NT2/D1 (cell line): ENCODE measurements at regions not wholly inside any gene's neighbourhood (a gene's known extent, or its start where the extent isn't known, plus 50 kb on each side); places are given as distances from the start of the nearest gene placed in this dataset.

Experiments
- DNase-seq: peaks from one replicate; pipeline ENCODE4 v3.0.0-alpha.2; 2011; ENCODE audit warnings: low read depth, low spot score
- H3K27me3 ChIP-seq: 2 replicates; pipeline ENCODE4 v1.6.0; 2011; ENCODE audit warnings: mild to moderate bottlenecking; ENCODE audit not compliant: insufficient read length, insufficient read depth
- H3K36me3 ChIP-seq: 2 replicates; pipeline ENCODE4 v1.6.1; 2011; ENCODE audit warnings: mild to moderate bottlenecking, low read length, mixed read lengths; ENCODE audit not compliant: insufficient read depth, insufficient read length
- H3K4me1 ChIP-seq: 2 replicates; pipeline ENCODE4 v1.5.1; 2011; ENCODE audit not compliant: insufficient read depth, insufficient read length
- H3K4me3 ChIP-seq: 2 replicates; pipeline ENCODE4 v1.5.1; 2011; ENCODE audit warnings: low read depth; ENCODE audit not compliant: insufficient read length
- H3K9ac ChIP-seq: 2 replicates; pipeline ENCODE4 v1.6.0; 2011; ENCODE audit warnings: low read depth; ENCODE audit not compliant: insufficient read length
- H3K9me3 ChIP-seq: 2 replicates; pipeline ENCODE4 v1.5.1; 2011; ENCODE audit warnings: mild to moderate bottlenecking, low read length; ENCODE audit not compliant: insufficient read depth
- SUZ12 ChIP-seq: IDR thresholded peaks from 2 replicates; pipeline ENCODE4 v1.6.1; 2011; ENCODE audit not compliant: insufficient read length, insufficient read depth; ENCODE audit errors: extremely low read depth
- YY1 ChIP-seq: IDR thresholded peaks from 2 replicates; pipeline ENCODE4 v1.6.1; 2011; ENCODE audit not compliant: insufficient read length, insufficient read depth
- ZNF274 ChIP-seq: IDR thresholded peaks from 2 replicates; pipeline ENCODE4 v1.6.1; 2011; ENCODE audit warnings: mild to moderate bottlenecking, low read depth, low read length

DNA sequence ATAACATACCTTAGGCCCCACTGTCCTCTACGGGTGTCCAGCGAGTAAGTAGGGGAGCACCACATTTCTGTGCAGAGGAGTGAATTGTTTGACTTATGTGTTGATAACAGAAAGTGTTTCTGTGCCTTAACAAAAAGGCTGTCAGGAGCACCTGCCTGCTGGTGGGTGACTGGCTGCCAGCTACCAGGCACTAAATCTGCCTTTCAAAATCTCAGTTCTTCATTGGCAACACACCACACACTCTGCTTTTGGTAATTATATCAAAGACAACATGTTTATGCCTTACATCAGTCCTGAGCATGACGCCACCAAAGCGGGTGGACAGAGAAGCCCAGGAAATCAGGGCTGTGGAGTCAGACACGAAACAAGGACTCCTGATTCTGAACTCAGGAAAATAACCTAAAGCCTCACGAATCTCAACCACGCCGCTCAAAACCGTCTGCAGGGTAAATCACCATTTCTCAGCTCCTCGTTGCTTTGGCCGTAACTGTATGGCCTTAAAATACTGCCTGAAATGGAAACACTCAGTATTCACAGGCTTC, 105.2 kb upstream of the SOX1 start:
- no peaks in the 10 kb centered on the region for H3K4me1 ChIP-seq

DNA sequence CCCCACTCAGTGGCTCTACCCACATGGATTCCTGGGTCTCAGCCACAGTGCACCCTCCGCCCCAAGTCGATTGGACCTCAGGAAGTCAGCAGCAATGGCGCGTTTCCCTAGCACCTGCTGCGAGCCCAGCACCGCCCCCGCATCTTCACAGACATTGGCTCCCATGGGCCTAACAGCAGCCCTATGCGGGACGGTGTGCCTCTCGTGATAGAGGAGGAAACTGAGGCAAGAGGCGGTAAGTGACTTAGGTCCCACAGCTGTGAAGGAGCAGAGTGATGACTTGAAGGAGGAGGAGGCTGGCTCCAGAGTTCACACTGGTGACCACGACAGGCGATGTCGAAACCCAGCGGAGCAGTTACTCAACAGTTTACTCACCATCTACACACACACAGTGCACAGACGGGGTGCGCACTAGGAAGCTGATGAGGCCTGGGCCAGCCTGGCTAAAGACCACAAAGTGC, 104.5 kb upstream of the SOX1 start:
- no peak for TF ChIP-seq YY1
- no peak for TF ChIP-seq ZNF274
- no peak for TF ChIP-seq SUZ12
- no peaks in the 10 kb centered on the region for H3K27me3 ChIP-seq
- no peak for DNase-seq

More for the DNA sequence above, 105.2 kb upstream of the SOX1 start:
- TF ChIP-seq SUZ12: no peak
- no peaks in the 10 kb centered on the region for H3K27me3 ChIP-seq
- H3K9me3 ChIP-seq: no peaks in the 10 kb centered on the region
- H3K4me3 ChIP-seq: no peak overlapping the region
- H3K36me3 ChIP-seq: no peaks in the 10 kb centered on the region
- H3K9ac ChIP-seq: no peak overlapping the region
- DNase-seq: no peak

DNA sequence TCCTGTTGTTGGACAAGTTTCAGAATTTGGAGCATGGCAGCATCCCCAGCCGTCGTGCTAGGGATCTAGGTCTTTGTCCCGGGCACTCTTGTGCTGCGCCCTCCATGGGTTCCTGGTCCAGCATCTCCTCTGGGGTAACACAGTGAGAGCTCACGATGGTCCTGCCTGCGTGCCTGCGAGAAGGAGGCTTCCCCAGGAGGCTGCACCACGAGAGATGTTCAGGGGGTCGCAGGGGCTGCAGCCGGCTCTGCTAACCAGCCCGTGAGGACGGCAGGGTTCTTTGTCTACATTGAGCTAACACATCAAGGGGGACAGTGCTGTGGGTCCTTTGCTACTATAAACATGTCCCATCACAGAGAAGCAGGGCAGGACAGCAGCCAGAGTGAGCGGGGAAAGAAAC, 103.9 kb upstream of the SOX1 start:
- no peaks in the 10 kb centered on the region for H3K27me3 ChIP-seq
- no peak for TF ChIP-seq SUZ12
- no peak for TF ChIP-seq YY1
- no peak for TF ChIP-seq ZNF274
- DNase-seq: no peak
- H3K4me1 ChIP-seq: no peaks in the 10 kb centered on the region
- no peak overlapping the region for H3K4me3 ChIP-seq
- no peak overlapping the region for H3K9ac ChIP-seq
- H3K9me3 ChIP-seq: no peaks in the 10 kb centered on the region
- no peaks in the 10 kb centered on the region for H3K36me3 ChIP-seq

More for the DNA sequence above, 104.5 kb upstream of the SOX1 start:
- Histone ChIP-seq H3K9ac (no peak overlapping the region), H3K4me1 (no peaks in the 10 kb centered on the region), H3K4me3 (no peak overlapping the region), H3K9me3 (no peaks in the 10 kb centered on the region), H3K36me3 (no peaks in the 10 kb centered on the region)

DNA sequence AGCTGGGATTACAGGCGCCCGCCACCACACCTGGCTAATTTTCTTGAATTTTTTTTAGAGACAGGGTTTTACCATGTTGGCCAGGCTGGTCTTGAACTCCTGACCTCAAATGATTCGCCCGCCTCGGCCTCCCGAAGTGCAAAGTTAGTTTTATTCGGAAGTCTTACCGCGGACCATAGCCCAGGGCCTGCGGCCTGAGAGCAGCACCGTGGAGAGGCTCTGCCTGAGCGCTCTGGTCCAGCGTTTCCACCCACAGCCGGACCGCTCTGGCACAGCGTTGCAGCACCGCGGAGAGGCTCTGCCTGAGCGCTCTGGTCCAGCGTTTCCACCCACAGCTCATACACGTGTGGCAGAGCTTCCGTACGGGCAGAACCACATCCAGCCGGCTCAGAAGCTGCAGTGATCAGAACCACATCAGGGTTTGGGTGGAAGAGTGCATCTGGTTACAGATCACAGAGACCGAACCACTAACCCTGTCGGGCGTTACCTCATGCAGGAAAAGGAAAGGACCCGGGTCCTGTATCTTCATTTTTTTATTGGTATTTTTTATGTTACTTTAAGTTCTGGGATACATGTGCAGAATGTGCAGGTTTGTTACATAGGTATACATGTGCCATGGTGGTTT, 102.4 kb upstream of the SOX1 start:
- Histone ChIP-seq H3K27me3 (no peaks in the 10 kb centered on the region), H3K9ac (no peak overlapping the region), H3K4me3 (no peak overlapping the region), H3K4me1 (no peaks in the 10 kb centered on the region), H3K9me3 (no peaks in the 10 kb centered on the region), H3K36me3 (no peaks in the 10 kb centered on the region)
- no peak for DNase-seq
- no peak for TF ChIP-seq SUZ12
- no peak for TF ChIP-seq YY1
- no peak for TF ChIP-seq ZNF274

DNA sequence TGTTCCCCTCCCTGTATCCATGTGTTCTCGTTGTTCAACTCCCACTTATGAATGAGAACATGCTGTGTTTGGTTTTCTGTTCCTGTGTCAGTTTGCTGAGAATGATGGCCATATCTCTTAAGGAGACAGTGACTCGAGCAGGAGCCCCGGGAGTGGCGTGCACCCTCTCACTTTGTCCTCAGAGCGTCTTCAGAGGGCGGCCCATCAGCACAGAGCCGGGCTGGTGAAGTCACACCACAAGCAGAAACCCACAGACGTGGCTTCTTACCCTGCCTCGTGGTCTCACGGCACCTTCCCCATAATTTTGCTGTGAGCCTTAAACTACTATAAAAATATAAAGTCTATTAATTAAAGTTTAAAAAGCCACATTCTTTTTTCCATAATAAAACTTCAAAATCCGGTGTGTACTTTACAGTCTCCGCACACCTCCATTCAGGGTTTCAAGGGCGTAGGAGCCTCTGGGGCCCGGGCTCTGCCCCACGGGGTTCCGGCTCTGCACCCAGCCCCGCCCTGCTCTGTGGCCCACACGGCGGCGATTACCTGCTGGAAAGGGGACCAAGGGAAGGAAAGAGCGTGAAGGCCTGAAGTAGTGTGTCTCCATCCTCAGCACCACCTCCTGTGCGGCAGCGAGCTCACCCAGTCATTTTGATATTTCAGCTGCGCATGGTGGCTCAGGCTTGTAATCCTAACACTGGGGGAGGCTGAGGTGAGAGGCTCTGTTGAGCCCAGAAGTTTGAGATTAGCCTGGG, 101.3 kb upstream of the SOX1 start:
- TF ChIP-seq ZNF274 (no peak), SUZ12 (no peak), YY1 (no peak)
- H3K4me3 ChIP-seq: no peak overlapping the region
- no peaks in the 10 kb centered on the region for H3K27me3 ChIP-seq
- H3K9me3 ChIP-seq: no peaks in the 10 kb centered on the region
- H3K4me1 ChIP-seq: no peaks in the 10 kb centered on the region
- DNase-seq: no peak
- no peaks in the 10 kb centered on the region for H3K36me3 ChIP-seq
- no peak overlapping the region for H3K9ac ChIP-seq

DNA sequence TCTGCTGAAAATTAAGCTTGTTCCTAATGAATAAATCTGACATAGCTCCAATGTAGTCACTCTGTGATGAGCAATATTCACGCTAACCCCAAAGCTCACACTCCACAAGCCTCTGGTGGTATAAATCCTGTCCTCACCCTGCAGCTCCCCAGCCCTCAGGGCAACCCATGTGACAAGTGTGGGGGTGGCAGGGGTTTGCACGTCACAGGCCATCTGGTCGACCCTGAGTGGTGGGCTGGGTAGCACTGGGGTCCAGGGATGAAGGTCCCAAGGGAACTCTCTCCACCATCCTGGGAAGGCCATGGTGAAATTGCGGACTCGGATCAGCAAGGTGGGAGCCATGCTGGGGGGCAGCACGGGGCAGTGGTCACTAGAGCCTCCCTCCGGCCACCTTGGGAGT, 100.0 kb upstream of the SOX1 start:
- H3K9ac ChIP-seq: no peak overlapping the region
- no peaks in the 10 kb centered on the region for H3K4me1 ChIP-seq
- TF ChIP-seq ZNF274: no peak
- no peak for TF ChIP-seq SUZ12
- TF ChIP-seq YY1: no peak
- H3K4me3 ChIP-seq: no peak overlapping the region
- H3K9me3 ChIP-seq: no peaks in the 10 kb centered on the region
- no peaks in the 10 kb centered on the region for H3K27me3 ChIP-seq
- DNase-seq: no peak
- no peaks in the 10 kb centered on the region for H3K36me3 ChIP-seq

DNA sequence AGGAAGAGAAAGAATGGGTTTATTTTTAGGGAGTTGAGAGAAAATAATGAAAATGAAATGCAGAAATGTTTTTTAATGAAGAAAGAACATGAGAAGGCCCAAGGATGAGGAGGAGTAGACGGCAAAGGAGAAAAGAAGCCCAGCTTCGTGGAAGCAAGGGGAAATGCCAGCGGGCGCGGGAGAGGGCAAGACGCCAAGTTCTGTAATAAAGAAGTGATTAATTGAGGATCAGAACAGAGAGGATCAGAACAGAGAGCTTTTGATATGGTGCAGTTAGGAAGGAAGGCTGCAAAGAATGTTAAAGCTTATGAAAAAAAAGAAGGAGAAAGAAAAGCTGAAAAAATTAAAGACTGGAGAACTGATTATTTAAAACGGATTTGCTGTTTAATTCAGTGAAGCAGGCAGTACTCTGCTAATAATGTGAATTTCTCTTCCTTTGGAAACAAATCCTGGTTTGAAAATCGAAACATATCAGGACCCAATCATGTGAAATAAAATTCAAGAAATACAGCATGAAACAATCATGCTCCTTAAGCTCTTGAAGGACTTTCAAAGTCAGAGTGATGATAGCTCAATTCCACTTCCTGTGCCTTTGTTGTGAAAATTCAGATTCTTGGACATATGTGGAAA, 99.3 kb upstream of the SOX1 start:
- H3K4me3 ChIP-seq: no peak overlapping the region
- H3K4me1 ChIP-seq: no peaks in the 10 kb centered on the region
- no peak for DNase-seq
- TF ChIP-seq SUZ12: no peak
- TF ChIP-seq ZNF274: no peak
- H3K9me3 ChIP-seq: no peaks in the 10 kb centered on the region
- H3K27me3 ChIP-seq: no peaks in the 10 kb centered on the region
- no peak overlapping the region for H3K9ac ChIP-seq
- no peaks in the 10 kb centered on the region for H3K36me3 ChIP-seq
